GM18511 (cell line): ENCODE measurements at regions not wholly inside any gene's neighbourhood (a gene's known extent, or its start where the extent isn't known, plus 50 kb on each side); places are given as distances from the start of the nearest gene placed in this dataset.

ENCODE experiments used
- ATAC-seq: cut with Tn5 transposase; IDR thresholded peaks from one replicate; pipeline ENCODE4 v1.9.1; 2021; ENCODE audit warnings: mild to moderate bottlenecking, moderate library complexity; ENCODE audit not compliant: unreplicated experiment

- no peak for ATAC-seq
Measured at GRCh38 chr13:40272776-40273139, 393.7 kb downstream of the FOXO1 start.

GRCh38 chr13:40273253-40274025 is 393.0 kb downstream of the FOXO1 start:
- no peak for ATAC-seq

GRCh38 chr13:40274103-40274502 is 392.3 kb downstream of the FOXO1 start:
- no peak for ATAC-seq

GRCh38 chr13:40275155-40275554 is 391.3 kb downstream of the FOXO1 start:
- ATAC-seq = no peak

GRCh38 chr13:40275636-40276035 is 390.8 kb downstream of the FOXO1 start:
- ATAC-seq = no peak

GRCh38 chr13:40283666-40284065 is 382.8 kb downstream of the FOXO1 start:
- no peak for ATAC-seq

- ATAC-seq = no peak
Measured at GRCh38 chr13:40285634-40286033, 380.8 kb downstream of the FOXO1 start.

GRCh38 chr13:40287428-40287827 is 379.0 kb downstream of the FOXO1 start:
- no peak for ATAC-seq

GRCh38 chr13:40288259-40288658 is 378.2 kb downstream of the FOXO1 start:
- no peak for ATAC-seq

- no peak for ATAC-seq
Measured at GRCh38 chr13:40290758-40291157, 375.7 kb downstream of the FOXO1 start.

GRCh38 chr13:40292108-40292507 is 374.3 kb downstream of the FOXO1 start:
- ATAC-seq = no peak

GRCh38 chr13:40292536-40292935 is 373.9 kb downstream of the FOXO1 start:
- no peak for ATAC-seq

- ATAC-seq = no peak
Measured at GRCh38 chr13:40302351-40302750, 364.1 kb downstream of the FOXO1 start.

GRCh38 chr13:40304391-40304790 is 362.1 kb downstream of the FOXO1 start:
- no peak for ATAC-seq

- ATAC-seq = no peak
Measured at GRCh38 chr13:40306817-40307216, 359.6 kb downstream of the FOXO1 start.

GRCh38 chr13:40309881-40310280 is 356.6 kb downstream of the FOXO1 start:
- ATAC-seq = no peak

- no peak for ATAC-seq
Measured at GRCh38 chr13:40311356-40312101, 354.9 kb downstream of the FOXO1 start.

- no peak for ATAC-seq
Measured at GRCh38 chr13:40313269-40314200, 352.9 kb downstream of the FOXO1 start.

GRCh38 chr13:40315416-40316064 is 350.9 kb downstream of the FOXO1 start:
- ATAC-seq = no peak

- no peak for ATAC-seq
Measured at GRCh38 chr13:40316301-40316700, 350.1 kb downstream of the FOXO1 start.

- ATAC-seq = no peak
Measured at GRCh38 chr13:40317980-40318327, 348.5 kb downstream of the FOXO1 start.
